ENCODE measurements at regions not wholly inside any gene's neighbourhood (a gene's known extent, or its start where the extent isn't known, plus 50 kb on each side); places are given as distances from the start of the nearest gene placed in this dataset.
"Not testable (repeated sequence)": the region's sequence is repeated elsewhere in the genome, so short reads cannot be mapped to it uniquely, and the experiment has no call there.

- DNase-seq (ENCODE audit: low read depth in 2 of 2) = no peak
Measured at GRCh38 chr2:71923143-71923525, 224.5 kb downstream of the CYP26B1 start.

DNA sequence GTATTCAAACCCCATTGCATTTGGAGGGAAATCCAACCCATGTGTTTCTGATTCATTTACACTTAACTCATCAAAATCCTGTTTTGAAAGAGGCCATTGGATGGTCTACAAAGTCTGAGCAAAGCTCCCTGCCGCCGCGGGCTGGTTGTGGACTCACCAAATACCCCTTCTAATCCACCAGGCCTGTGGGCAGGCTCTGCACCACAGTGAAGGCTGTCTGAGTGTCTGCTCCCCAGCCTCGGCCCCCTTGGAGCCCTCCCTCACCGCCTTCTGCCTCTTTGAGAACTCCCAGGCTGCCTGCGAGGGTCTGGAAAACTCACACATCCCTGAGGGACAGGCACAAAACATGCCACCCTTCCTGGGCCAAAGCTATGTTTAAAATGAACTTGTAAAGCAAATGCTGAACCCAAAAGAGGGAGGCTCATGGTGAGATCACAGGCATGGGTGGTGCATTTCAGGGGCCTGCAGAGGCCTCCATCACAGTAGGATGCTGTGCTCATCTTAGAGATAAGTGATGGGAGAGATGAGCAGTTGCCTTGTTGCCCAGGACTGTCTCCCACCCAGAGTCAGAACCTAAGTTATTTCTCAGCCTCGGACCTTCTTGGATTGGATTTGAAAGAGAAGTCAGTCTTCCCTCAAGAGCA is 225.0 kb downstream of the CYP26B1 start:
- no peak for DNase-seq (ENCODE audit: low read depth in 2 of 2)

- DNase-seq (ENCODE audit: low read depth in 2 of 2) = no peak
Measured at GRCh38 chr2:71922091-71922490, 225.6 kb downstream of the CYP26B1 start.

DNA sequence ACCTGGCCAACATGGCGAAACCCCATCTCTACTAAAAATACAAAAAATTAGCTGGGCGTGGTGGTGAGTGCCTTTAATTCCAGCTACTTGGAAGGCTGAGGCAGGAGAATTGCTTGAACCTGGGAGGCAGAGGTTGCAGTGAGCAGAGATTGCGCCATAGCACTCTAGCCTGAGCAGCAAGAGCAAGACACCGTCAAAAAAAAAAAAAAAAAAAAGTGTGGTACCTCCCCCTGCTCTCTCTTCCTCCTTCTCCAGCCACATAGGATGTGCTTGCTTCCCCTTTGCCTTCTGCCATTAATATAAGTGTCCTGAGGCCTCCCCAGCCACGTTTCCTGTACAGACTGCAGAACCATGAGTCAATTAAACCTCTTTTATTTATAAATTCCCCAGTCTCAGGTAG is 226.8 kb downstream of the CYP26B1 start:
- DNase-seq (ENCODE audit: low read depth in 2 of 2) = not testable (repeated sequence)

DNA sequence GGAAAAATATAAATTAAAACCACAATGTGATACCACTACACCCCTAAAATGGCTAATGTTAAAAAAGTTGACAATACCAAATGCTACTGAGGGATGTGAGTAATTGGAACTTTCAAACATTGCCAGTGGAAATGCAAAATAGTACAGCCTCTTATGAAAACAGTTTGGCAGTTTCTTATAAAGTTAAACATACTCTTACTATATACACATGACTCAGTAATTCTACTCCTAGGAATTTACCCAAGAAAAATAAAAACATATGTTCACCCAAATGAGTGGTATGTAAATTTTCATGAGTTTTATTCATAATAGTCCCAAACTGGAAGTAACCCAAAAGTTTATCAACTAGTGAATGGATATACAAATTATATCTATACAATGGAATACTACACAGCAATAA is 228.0 kb downstream of the CYP26B1 start:
- DNase-seq (ENCODE audit: low read depth in 2 of 2) = no peak

GRCh38 chr2:71910277-71910676 is 237.4 kb downstream of the CYP26B1 start:
- DNase-seq (ENCODE audit: low read depth in 2 of 2) = no peak

DNA sequence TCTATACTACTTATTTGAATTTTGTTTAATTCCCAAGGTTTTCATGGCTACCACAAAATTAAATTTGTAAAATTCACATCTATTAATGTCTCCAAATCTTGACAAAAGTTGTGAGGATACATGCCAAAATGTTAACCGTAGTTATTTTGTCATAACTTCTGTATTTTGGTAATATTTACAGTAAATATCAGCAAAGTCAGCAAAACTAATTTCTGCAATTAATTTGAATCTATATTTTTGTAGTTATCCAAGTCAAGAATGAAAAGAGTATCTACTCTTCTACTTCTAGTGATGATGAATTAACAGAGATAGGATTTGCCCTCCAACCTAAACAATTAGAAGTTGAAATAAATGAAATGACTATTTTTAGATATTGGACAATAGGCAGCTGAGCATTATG is 238.9 kb downstream of the CYP26B1 start:
- DNase-seq (ENCODE audit: low read depth in 2 of 2) = no peak

DNA sequence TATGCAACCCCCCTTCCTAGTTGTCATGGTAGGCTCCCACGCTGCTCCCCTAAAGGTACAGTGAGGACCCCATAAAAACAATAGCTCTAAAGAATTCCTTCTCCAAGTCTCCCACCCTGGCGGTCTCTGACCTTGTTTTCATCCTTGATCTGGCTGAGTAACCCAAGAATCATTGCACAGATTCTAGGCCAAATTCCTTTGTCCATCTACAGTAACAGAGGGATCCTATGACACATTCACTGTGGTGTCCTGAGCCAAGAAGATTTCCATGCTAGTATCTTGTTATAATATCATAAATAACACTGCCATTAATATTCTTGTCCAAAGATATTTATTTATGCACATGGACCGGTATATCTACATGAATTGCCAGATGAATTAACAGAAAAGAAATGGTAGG is 240.2 kb downstream of the CYP26B1 start:
- no peak for DNase-seq (ENCODE audit: low read depth in 2 of 2)

DNA sequence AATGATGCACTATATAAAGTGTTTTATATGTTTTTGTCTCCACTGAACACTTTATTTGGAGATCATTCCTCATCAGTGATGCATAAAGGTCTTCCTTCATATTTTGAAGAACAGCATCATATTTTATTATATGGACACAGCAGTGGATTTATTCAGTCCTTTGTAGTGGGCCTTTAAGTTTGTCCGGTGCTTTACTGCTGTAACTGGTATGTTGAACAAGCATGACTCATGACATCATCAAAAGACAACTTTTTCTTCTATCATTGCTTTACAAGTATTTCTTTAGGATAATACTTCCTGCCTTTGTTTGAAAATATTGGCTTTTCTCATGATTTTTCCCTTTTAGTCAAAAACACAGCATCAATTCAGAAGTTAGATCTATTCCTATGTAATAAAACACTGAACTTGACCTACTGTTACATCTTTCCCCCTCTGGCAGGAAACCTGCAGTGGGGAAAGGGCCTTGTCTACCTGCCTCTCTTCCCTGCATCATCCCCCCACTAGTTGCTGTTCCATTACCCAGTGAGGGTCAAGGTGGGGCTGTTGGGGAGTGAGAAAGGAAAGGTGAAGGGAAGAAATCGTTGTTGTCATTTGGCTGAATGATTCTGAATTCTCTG is 241.2 kb downstream of the CYP26B1 start:
- no peak for DNase-seq (ENCODE audit: low read depth in 2 of 2)

DNA sequence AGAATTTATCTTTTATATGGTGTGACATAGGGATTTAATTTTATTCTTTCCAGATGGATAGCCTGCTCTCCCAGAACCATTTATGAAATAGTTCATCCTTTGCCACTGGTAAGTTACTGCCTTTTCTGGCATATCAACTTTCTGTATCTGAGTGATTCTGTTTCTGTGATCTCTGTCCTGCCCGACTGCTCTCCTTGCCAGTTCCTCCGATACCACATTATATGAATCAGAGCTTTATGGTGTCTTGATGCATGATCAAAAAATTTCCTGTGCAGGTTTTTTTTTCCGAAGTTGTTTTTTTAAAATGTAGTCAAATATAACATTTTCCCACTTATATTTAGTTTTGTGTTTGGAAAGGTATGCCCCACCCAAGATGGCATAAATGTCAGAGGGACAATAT is 242.5 kb downstream of the CYP26B1 start:
- DNase-seq (ENCODE audit: low read depth in 2 of 2) = no peak

DNA sequence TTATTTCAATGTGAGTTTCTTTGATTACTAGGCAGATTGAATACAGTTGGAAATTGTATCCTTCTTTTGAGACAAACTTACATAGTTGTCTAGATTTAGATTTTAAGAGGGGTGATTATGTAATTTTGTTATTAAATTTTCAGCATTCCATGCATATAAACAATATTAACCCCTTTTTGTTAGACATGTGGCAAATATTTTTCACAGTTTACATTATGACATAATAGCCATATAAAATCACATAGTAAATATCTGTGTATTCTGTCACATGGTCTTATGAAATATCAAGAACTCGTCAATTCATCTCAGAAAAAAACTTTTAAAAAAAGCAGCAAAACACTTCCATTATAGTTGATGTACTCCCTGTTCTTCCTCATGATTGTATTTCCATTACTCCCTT is 243.8 kb downstream of the CYP26B1 start:
- DNase-seq (ENCODE audit: low read depth in 2 of 2) = no peak

DNA sequence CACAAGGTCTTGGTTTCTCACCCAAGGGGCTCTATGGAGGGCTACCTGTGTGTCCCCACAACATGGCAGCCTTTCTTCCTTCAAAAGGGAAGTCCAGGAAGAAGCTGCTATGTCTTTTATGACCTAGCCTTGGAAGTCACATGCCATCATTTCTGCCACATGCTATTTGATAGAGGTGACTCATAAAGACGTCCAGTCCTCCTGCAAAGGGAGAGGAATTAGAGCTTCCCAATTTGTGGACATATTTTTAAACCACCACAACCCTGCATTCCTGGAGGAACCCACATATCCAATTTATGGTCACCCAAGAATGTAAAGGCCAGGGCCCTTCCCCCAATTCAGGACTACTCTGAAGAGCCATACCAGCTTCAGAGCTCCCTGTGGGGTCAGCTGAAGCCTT is 246.2 kb downstream of the CYP26B1 start:
- no peak for DNase-seq (ENCODE audit: low read depth in 2 of 2)

DNA sequence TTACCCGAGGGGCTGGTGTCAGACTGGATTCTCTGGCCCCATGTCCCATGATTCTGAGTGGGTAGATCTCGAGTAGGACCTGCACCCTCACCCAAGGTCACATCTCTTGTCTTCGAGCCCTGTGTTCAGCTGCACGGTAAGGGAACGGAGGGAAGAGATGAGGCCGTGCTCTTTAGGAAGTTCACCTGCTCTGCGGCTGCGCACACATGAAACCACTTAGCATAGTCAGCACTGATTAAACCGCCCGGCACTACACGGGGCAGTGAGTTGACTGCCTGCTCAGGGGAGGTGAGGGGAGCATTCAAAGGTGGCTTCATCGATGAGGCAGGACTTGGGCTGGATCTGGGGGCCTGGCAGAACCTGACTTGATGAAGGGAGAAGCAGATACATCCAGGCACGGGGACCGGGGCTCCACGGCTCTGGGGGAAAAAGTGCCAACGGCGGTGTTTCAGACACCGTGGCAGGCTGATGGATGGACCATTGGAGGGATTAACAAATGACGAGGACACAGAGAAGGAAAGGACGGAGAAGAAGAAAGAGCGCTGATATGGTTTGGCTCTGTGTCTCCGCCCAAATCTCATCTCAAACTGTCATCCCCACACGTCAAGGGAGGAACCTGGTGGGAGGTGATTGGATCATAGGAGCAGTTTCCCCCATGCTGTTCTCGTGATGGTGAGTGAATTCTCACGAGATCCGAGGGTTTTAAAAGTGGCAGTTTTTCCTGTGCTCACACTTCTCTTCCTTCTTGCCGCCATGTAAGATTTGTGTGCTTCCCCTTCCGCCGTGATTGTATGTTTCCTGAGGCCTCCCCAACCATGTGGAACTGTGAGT is 248.6 kb downstream of the CYP26B1 start:
- DNase-seq (ENCODE audit: low read depth in 2 of 2) = no peak

DNA sequence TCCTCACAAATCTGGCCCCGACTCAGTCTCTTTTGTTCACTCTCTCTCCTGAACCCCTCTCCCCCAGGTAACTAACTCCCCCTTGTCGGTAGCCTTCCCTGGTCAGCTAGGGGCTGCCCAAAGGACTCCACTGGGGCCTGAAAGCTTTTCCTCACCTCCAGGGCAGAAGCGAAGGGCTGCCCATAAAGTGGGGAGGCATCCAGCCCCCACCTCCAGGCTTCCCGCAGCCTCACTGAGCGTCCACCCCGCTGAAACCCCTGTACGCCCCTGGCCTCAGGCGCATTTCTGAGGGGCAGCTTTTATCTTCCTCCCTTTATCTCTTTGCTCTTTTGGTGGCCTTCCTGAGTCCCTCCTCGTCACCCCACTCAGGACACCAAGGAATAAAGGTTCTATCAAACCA is 249.3 kb downstream of the CYP26B1 start:
- DNase-seq (ENCODE audit: low read depth in 2 of 2) = no peak

DNA sequence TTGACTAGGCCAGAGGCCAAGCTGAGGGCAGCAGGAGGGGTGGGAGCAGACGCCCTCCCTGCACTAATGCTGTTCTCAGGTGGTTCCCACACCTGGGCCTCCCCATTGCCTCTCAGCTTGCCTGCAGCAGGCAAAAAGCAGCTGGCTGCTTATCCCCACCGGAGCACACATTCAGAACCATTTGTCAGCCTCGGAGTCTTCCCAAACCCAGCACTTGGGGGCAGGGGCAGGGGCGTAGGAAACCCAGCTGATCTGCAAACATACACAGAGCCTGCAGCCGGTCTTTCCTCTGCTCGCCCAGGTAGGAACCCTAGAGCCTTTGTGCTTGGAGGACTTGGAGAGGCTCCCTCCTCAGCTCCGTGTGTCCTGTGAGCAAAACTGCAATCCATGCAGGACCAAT is 249.8 kb downstream of the CYP26B1 start:
- DNase-seq (ENCODE audit: low read depth in 2 of 2) = no peak

- no peak for DNase-seq (ENCODE audit: low read depth in 2 of 2)
Measured at GRCh38 chr2:71897137-71897480, 250.6 kb downstream of the CYP26B1 start.

DNA sequence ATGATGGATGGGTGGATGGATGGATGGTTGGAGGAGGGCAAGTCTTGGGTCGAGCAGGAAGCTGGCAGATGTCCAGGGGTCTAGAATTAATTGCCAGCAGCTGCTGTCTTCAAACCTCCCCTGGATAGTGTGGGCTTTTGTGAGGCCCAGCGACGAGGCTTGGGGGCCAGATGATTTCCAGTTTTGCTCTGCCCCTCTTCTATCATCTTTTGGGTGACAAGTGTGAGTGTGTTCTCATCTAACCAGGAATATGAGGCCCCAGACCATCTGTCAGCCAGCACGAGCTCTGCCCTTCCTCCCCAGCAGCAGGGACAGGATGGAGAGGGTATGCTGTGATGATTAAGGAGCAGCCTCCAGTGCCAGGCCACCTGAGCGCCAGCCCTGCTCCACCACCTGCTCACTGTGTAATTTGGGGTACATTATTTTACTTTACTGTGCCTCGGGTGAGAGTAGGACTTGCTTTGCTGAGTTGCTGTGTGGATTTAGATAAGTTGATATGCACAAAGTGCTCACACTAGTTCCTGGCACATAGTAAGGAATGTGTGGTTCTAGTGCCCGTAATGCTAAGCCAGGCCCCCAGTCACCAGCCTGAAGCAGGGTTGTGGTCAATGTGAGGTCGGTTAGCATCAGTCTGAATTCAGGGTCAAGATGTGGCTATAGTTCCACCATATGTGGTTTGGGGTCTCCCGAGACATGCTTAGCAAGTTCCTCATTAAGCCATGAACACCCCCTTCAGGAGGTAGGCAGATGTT is 251.1 kb downstream of the CYP26B1 start:
- DNase-seq (ENCODE audit: low read depth in 2 of 2) = no peak

DNA sequence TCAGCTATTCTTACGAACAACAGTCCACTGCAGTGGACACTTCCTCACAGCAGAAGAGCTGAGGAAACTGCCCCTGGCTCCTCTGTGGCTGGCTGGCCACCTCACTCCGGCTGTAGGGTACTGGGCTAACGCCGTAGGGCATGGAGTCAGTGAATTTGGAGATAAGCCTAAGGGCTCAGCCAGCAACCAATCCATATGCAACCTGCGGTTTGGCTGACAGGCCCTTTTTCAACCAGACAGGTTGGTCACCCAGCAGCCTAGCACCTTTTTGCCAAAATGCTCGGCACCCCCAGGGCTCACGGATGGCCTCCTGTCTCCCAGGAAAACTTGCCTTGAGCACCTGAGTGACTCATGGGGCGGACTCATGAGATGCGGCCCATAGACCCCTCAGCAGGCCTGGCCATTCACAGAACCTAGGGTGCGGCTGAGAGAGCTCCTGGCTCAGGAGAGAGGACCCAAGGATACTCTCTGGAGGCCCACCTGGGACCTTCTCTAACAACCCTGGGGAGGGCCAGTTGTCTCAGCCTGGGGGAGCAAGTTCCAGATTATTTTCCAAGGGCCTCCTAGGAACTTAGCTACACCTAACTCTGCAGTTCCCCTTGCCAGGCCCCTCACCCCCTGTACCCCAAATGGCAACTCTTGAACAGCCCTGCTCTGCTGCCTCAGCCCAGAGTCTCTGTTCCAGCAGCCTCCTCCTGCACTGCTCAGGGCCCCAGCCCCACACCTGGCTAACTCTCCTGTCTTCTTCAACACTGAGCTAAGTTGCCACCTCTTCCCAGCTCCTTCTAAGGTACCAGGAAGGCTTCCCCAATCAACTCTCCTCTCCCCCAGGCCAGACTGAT is 252.1 kb downstream of the CYP26B1 start:
- DNase-seq (ENCODE audit: low read depth in 2 of 2) = no peak

GRCh38 chr2:71894261-71894660 is 253.4 kb downstream of the CYP26B1 start:
- no peak for DNase-seq (ENCODE audit: low read depth in 2 of 2)

GRCh38 chr2:71893646-71894045 is 254.0 kb downstream of the CYP26B1 start:
- DNase-seq (ENCODE audit: low read depth in 2 of 2) = no peak

DNA sequence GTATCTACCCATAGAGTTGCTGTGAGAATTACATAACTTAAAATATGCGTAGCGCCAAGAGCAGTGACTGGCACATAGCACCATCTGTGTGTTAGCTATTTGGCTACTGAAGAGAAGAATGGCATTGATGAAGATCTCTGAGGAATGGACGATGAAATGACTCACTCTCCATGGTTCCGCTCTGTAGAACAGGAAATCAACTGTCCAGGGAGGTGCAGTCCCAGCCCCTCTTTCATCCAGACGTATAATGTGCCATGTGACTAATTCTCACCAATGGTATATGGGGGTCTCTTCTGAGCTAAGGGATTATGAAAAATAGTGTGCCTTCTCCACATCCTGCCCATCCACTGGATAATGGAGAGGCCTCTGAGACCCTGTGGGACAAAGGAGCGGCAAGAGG is 254.8 kb downstream of the CYP26B1 start:
- DNase-seq (ENCODE audit: low read depth in 2 of 2) = no peak

GRCh38 chr2:71892423-71892730 is 255.3 kb downstream of the CYP26B1 start:
- no peak for DNase-seq (ENCODE audit: low read depth in 2 of 2)
